ENCODE measurements at regions not wholly inside any gene's neighbourhood (a gene's known extent, or its start where the extent isn't known, plus 50 kb on each side); places are given as distances from the start of the nearest gene placed in this dataset.
"Not testable (repeated sequence)": the region's sequence is repeated elsewhere in the genome, so short reads cannot be mapped to it uniquely, and the experiment has no call there.

DNA sequence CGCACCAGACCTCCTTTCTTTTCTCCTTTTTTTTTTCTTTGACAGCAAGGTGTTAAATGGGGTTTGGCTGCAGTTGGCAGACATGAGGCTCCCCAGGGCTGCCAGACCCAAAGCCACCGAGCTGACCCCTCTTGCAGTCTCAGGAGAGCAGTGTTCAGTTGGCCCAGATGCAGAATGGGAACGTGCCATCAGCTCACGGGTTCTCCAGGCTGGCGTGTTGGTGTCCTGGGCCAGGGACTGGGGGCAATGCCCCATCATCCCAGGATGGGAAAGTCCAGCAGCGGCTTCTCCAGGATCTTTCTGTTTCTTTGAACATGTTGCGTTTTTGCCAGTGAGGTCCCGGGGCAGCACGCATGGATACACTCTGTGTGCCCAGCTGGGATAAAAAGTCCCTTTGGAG, 114.6 kb upstream of the KCTD7 start:
- Mint-ChIP-seq H3K27me3 (ENCODE audit: insufficient read depth) (no peaks in the 10 kb centered on the region), H3K4me1 (ENCODE audit: low read depth) (no peaks in the 10 kb centered on the region), H3K9me3 (no peaks in the 10 kb centered on the region), H3K4me3 (no peak overlapping the region), H3K36me3 (ENCODE audit: low read depth) (no peaks in the 10 kb centered on the region), H3K27ac (no peak overlapping the region)
- intact Hi-C loops (cut with micrococcal nuclease), result no loop called here
- DNase-seq (ENCODE audit: low spot score), result no peak

DNA sequence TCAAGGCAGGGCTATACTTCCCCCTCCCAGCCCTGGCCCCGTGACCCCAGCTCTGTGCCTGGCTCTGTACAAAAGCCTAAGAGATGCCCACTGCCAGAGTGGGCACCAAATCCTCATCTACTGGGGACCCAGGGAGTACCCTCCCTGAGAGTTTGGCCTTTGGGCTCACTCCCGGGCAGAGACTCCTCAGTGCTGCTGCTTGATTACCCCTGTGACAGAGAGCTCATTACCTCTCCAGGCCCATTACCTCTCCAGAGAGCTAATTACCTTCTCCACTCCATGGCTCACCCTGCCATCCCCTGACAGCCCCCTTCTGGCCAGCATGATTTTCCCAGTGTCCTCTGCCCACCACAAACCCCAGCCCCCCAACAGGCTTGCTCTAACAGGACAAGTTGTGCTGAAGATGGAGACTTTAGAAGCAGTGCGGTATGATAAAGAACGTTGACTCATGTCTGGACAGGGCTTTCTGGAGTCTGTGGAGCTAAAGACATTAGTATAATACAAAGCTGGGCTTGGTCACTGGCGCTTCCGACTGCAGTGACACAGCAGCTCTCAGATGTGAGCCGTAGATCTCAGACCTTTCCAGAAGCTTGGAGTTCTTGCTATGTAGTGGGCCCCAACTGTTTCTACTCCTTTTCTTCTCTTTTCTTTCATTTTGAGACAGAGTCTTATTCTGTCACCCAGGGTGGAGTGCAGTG, 111.3 kb upstream of the KCTD7 start:
- no peaks in the 10 kb centered on the region for H3K9me3 Mint-ChIP-seq

DNA sequence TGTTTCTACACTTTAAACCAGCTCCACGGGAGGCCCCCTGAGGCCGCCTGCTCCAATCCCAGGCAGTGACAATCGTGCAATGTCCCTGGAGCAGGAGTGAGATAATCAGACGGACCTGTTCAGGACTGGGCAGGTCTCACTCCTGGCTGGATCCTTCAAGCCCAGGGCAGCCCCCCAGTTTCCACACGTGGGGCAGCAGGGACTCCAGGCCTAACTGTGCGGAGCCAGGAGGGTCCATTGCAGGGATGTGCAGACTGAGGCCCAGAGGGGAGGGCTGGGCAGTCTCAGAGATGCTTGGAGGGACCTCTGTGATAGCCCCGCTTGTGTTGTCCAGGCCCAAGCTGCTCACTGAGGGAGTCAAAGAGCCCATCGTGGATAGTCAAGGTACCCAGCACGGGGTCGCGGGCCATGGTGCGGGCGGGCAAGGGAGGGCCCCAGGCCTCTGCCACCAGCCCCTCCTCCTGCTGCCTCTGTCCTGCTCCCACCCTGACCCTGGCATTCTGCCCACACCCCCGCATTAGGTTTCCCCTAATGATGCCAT, 110.5 kb upstream of the KCTD7 start:
- no peak for DNase-seq (ENCODE audit: low spot score)
- H3K36me3 Mint-ChIP-seq (ENCODE audit: low read depth), result no peaks in the 10 kb centered on the region
- intact Hi-C loops (cut with micrococcal nuclease), result no loop called here
- no peaks in the 10 kb centered on the region for H3K9me3 Mint-ChIP-seq
- no peak overlapping the region for H3K4me3 Mint-ChIP-seq
- H3K27me3 Mint-ChIP-seq (ENCODE audit: insufficient read depth), result no peaks in the 10 kb centered on the region
- H3K4me1 Mint-ChIP-seq (ENCODE audit: low read depth), result no peaks in the 10 kb centered on the region
- no peak overlapping the region for H3K27ac Mint-ChIP-seq

More for the DNA sequence above, 111.3 kb upstream of the KCTD7 start:
- H3K36me3 Mint-ChIP-seq (ENCODE audit: low read depth), result no peaks in the 10 kb centered on the region
- intact Hi-C loops (cut with micrococcal nuclease), result no loop called here
- no peaks in the 10 kb centered on the region for H3K4me1 Mint-ChIP-seq (ENCODE audit: low read depth)
- no peaks in the 10 kb centered on the region for H3K27me3 Mint-ChIP-seq (ENCODE audit: insufficient read depth)
- no peak overlapping the region for H3K4me3 Mint-ChIP-seq
- no peak for DNase-seq (ENCODE audit: low spot score)
- H3K27ac Mint-ChIP-seq, result no peak overlapping the region

DNA sequence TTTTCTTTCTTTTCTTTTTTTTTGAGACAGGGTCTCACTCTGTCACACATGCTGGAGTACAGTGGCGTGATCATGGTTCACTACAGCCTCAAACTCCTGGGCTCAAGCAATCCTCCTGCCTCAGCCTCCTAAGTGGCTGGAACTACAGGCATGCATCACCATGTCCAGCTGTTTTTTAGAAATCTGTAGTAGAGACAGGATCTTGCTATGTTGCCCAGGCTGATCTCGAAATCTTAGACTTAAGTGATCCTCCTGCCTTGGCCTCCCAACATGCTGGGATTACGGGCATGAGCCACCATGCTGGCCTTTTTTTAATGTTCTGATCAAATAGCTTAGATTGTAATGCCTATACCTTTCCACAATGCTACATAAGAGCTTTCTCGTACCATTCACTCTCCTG, 107.0 kb upstream of the KCTD7 start:
- H3K27me3 Mint-ChIP-seq (ENCODE audit: insufficient read depth), result no peaks in the 10 kb centered on the region
- H3K9me3 Mint-ChIP-seq, result no peaks in the 10 kb centered on the region
- H3K4me3 Mint-ChIP-seq, result no peak overlapping the region
- no peaks in the 10 kb centered on the region for H3K36me3 Mint-ChIP-seq (ENCODE audit: low read depth)
- H3K27ac Mint-ChIP-seq, result no peak overlapping the region
- intact Hi-C loops (cut with micrococcal nuclease), result no loop called here
- no peak for DNase-seq (ENCODE audit: low spot score)
- no peaks in the 10 kb centered on the region for H3K4me1 Mint-ChIP-seq (ENCODE audit: low read depth)

DNA sequence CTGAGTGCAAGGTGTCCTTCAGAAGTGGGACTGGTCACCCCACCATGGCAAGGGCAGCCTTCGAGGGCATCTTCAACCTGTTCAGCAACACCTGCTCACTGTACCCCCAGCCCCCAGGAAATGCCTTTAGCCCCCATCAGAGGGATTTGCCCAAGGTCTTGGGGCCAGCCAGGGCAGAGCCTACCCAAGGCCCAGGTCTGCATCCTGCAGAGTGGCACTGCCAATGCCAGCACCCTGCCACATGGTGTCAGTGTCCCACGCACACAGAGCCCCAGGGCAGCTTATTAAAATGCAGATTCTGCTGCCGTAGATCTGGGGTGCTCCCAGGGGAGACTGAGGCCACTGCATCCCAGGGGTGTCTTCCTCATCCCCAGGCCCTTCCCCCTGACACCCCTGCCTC, 106.2 kb upstream of the KCTD7 start:
- no peak overlapping the region for H3K27ac Mint-ChIP-seq
- intact Hi-C loops (cut with micrococcal nuclease), result no loop called here
- no peaks in the 10 kb centered on the region for H3K27me3 Mint-ChIP-seq (ENCODE audit: insufficient read depth)
- no peaks in the 10 kb centered on the region for H3K36me3 Mint-ChIP-seq (ENCODE audit: low read depth)
- H3K4me3 Mint-ChIP-seq, result no peak overlapping the region
- no peak for DNase-seq (ENCODE audit: low spot score)
- no peaks in the 10 kb centered on the region for H3K4me1 Mint-ChIP-seq (ENCODE audit: low read depth)
- H3K9me3 Mint-ChIP-seq, result no peaks in the 10 kb centered on the region

DNA sequence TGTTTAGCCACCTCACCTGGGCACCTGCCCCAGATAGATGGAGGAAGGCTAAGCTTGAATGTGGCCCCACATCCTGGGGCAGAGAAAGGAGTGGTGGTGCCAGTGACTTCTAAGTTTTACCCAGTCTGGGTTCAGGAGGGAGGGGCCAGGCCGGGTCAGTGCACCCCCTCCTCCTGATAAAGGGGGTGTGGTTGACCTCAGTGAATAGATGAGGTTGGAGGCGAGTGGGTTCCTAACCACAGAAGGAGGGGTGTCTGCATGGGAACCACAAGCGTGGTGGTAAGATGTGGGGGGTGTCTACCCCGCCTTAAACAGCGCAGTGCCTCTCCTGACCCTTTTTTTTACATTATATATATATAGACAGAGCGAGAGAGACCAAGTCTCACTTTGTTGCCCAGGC, 105.3 kb upstream of the KCTD7 start:
- Mint-ChIP-seq H3K9me3 (no peaks in the 10 kb centered on the region), H3K36me3 (ENCODE audit: low read depth) (no peaks in the 10 kb centered on the region), H3K27me3 (ENCODE audit: insufficient read depth) (no peaks in the 10 kb centered on the region), H3K27ac (no peak overlapping the region), H3K4me3 (no peak overlapping the region), H3K4me1 (ENCODE audit: low read depth) (no peaks in the 10 kb centered on the region)
- no peak for DNase-seq (ENCODE audit: low spot score)
- intact Hi-C loops (cut with micrococcal nuclease), result no loop called here

DNA sequence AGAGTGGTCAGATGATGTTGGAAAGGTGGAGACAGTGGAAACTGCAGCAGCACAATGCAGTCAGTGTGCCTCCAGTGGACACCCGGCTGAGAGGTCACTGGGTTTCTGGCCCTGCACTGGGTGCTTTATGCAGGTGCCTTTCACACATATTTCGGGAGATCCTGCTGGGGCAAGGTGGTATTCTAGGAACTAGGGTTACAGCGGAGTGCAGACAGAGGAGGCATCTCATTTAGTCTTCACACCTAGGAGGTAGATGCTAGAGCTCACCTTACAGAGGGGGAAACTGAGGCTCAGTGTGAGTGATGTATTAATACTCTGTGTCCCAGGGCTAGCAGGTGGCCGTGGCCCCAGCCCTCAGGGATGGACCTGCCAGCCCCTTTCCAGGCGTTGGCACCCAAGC, 103.9 kb upstream of the KCTD7 start:
- Mint-ChIP-seq H3K4me1 (ENCODE audit: low read depth) (no peaks in the 10 kb centered on the region), H3K4me3 (no peak overlapping the region), H3K36me3 (ENCODE audit: low read depth) (no peaks in the 10 kb centered on the region), H3K27ac (no peak overlapping the region), H3K27me3 (ENCODE audit: insufficient read depth) (no peaks in the 10 kb centered on the region), H3K9me3 (no peaks in the 10 kb centered on the region)
- DNase-seq (ENCODE audit: low spot score), result no peak
- intact Hi-C loops (cut with micrococcal nuclease), result no loop called here

DNA sequence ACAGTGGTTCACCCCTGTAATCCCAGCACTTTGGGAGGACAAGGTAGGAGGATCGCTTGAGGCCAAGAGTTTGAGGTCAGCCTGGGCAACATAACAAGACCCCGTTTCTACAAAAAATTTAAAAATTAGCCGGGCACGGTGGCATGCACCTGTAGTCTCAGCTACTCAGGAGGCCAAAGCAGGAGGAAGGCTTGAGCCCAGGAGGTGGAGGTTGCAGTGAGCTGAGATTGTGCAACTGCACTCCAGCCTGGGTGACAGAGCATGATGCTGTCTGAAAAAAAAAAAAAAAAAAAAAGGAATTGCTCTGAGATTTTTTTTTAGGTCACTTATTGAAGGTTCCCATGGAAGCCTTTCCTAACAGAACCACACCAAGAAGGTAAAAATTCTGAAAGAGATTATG, 101.9 kb upstream of the KCTD7 start:
- H3K4me3 Mint-ChIP-seq; H3K27ac Mint-ChIP-seq; intact Hi-C loops (cut with micrococcal nuclease); DNase-seq (ENCODE audit: low spot score); H3K27me3 Mint-ChIP-seq (ENCODE audit: insufficient read depth); H3K4me1 Mint-ChIP-seq (ENCODE audit: low read depth); H3K36me3 Mint-ChIP-seq (ENCODE audit: low read depth); H3K9me3 Mint-ChIP-seq: not testable (repeated sequence)

DNA sequence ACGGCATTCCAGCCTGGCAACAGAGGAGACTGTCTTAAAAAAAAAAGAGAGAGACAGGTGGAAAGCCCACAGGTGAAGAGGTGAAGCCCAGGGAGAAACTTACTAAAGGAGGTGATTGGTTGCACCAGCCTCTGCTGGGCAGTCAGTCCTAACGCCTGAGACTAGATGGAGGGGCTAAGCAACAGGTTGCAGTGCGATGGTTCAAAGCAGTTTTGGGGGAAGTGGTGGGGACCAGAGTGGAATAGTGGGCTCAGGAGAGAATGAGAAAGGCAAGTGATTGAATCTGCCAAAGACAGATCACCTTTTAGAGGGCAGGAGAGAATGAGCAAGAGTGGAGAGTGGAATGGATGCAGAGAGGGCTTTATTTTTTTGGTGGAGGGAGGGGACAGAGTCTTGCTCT, 100.0 kb upstream of the KCTD7 start:
- Mint-ChIP-seq H3K9me3 (no peaks in the 10 kb centered on the region), H3K27ac (no peak overlapping the region), H3K36me3 (ENCODE audit: low read depth) (peaks cover 4% of the 10 kb centered on the region), H3K4me3 (no peak overlapping the region), H3K27me3 (ENCODE audit: insufficient read depth) (no peaks in the 10 kb centered on the region), H3K4me1 (ENCODE audit: low read depth) (no peaks in the 10 kb centered on the region)
- DNase-seq (ENCODE audit: low spot score), result no peak
- intact Hi-C loops (cut with micrococcal nuclease), result no loop called here

DNA sequence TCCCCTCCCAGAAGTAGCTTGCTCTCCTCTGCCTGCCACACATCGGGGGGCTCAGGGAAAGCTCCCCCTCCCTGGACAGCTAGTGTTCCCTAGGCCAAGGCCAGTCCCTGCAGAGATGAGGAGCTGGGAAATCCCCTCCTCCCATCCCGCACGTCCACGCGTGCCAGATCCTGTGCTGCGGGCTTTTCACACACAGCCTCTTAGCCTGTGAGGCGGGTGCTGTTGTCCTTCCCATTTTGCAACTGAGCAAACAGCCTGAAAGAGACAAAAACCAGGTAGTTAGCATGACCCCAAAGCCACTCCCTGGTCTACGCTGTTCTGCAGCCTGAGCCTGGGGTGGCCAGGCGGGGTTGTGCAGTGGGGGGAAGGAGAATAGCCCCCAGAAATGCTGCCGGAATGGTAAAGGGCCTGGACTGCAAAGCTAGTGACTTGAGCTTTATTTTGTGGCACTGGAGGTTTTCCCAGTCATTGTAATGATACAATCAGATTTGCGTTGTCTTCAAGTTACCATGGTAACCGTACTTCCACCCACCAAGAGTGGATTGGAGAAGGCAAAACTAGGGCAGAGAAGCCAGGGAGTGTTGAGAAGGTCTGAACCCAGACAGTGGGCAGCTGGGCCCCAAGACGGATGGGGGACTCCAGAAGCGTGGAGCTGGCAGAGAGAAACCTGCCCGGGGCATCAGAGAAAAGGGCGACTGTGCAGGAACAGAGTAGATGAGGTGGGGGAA, 98.6 kb upstream of the KCTD7 start:
- Mint-ChIP-seq H3K4me3 (no peak overlapping the region), H3K27me3 (ENCODE audit: insufficient read depth) (no peaks in the 10 kb centered on the region), H3K4me1 (ENCODE audit: low read depth) (no peaks in the 10 kb centered on the region), H3K9me3 (no peaks in the 10 kb centered on the region), H3K36me3 (ENCODE audit: low read depth) (peaks cover 4% of the 10 kb centered on the region), H3K27ac (no peak overlapping the region)
- no peak for DNase-seq (ENCODE audit: low spot score)
- intact Hi-C loops (cut with micrococcal nuclease), result no loop called here

DNA sequence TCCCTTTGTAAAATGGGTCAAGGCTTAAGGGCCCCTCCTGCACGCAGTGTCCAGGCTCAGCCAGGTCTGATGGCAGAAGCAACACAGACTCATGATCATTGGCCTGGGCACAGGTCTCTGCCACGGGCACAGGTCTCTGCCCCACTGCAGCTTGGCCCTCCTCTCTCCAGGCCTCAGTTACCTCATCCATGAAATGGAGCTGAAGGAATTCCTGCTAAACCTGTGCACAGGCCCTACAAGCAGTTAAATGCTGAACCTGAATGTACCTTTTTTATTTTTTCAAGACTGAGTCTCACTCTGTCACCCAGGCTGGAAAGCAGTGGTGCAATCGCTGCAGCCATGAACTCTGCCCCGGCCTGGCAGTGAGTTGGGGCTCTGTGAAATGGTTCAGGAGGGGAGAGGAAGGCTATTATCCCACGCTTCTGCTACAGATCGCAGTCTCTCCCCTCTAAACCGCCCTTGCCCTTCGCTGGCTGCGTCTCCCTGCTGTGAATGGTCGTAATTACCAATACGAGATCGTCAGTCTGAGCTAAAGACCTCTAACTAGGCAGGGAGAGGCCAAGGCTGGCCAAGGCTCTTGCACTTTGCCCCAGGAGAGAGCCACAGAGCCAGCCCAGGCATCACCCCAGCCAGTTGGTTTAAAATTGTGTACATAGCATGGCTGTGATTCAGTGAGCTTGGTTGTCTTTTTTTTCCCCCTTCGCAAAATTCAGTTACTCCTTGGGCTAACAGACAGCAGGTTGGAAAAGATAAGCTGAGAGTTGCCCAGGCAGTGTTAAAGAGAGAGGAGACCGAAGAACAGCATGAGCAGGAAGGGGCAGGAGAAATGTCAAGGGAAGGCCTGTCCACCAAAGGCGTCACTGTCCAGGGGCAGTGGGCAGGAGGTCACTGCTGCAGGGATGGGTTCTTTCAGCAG, 93.0 kb upstream of the KCTD7 start:
- intact Hi-C loops (cut with micrococcal nuclease), result no loop called here
- H3K4me1 Mint-ChIP-seq (ENCODE audit: low read depth), result no peaks in the 10 kb centered on the region
- no peak overlapping the region for H3K4me3 Mint-ChIP-seq
- H3K27me3 Mint-ChIP-seq (ENCODE audit: insufficient read depth), result no peaks in the 10 kb centered on the region
- no peak overlapping the region for H3K27ac Mint-ChIP-seq
- H3K9me3 Mint-ChIP-seq, result no peaks in the 10 kb centered on the region
- peaks cover 1% of the 10 kb centered on the region for H3K36me3 Mint-ChIP-seq (ENCODE audit: low read depth)
- no peak for DNase-seq (ENCODE audit: low spot score)

DNA sequence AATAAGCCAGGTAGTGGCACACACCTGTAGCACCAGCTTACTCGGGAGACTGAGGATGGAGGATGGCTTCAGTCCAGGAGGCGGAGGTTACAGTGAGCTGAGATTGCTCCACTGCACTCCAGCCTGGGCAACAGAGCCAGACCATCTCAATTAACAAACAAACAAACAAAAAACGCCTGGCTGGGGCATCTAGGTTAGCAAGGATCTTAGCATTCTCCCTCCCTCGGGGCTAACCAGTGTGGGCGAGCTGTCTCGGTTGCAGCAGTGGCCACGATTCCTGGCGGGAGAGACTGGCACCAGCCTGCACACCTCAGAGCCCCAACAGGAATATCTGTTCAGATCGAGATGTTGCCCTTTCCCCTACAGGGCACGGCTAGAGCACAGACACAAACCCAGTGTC, 91.3 kb upstream of the KCTD7 start:
- Mint-ChIP-seq H3K27ac (no peak overlapping the region), H3K27me3 (ENCODE audit: insufficient read depth) (no peaks in the 10 kb centered on the region), H3K4me1 (ENCODE audit: low read depth) (no peaks in the 10 kb centered on the region), H3K4me3 (no peak overlapping the region), H3K36me3 (ENCODE audit: low read depth) (peaks cover 1% of the 10 kb centered on the region), H3K9me3 (no peaks in the 10 kb centered on the region)
- intact Hi-C loops (cut with micrococcal nuclease), result no loop called here
- DNase-seq (ENCODE audit: low spot score), result no peak

DNA sequence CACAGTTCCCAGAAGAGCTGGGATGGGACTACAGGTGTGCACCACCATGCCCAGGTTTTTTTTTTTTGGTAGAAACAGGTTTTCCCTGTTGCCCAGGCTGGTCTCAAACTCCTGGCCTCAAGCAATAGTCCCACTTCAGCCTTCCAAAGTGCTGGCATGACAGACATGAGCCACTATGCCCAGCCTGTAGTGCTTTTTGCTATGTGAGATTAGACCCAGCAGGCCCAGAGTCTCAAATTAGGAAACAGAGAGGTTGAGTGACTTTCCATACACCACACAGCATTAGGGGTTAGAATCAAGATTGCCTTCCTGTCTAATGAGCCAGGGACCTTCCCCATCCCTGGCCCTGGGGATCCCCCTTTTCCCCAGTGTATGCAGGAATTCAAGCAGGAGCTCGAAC, 90.8 kb upstream of the KCTD7 start:
- Mint-ChIP-seq H3K27me3 (ENCODE audit: insufficient read depth) (no peaks in the 10 kb centered on the region), H3K9me3 (no peaks in the 10 kb centered on the region), H3K4me1 (ENCODE audit: low read depth) (no peaks in the 10 kb centered on the region)

More for the DNA sequence above, 90.8 kb upstream of the KCTD7 start:
- Mint-ChIP-seq H3K36me3 (ENCODE audit: low read depth) (peaks cover 3% of the 10 kb centered on the region), H3K4me3 (no peak overlapping the region), H3K27ac (no peak overlapping the region)
- no peak for DNase-seq (ENCODE audit: low spot score)
- intact Hi-C loops (cut with micrococcal nuclease), result no loop called here

Data from activated T-helper 1 cell treated with anti-CD3 and anti-CD28 coated beads, Interleukin-12 subunit alpha, Interleukin-12 subunit beta, Interleukin-2, Interleukin-4 antibody, amounts not matched to agents 30 ng/mL and 10 ng/mL and 1 ng/mL, durations not matched to agents 14 hours and 24 hours and 36 hours (primary cell).